Stimulated activated CD4-positive, alpha-beta T cell treated with anti-CD3 and anti-CD28 coated beads, TNF-alpha, amount 100 ng/mL, for 48 hours (primary cell): ENCODE measurements at regions not wholly inside any gene's neighbourhood (a gene's known extent, or its start where the extent isn't known, plus 50 kb on each side); places are given as distances from the start of the nearest gene placed in this dataset.

ENCODE experiments used
- DNase-seq, 3 donors: peaks; one replicate each; pipeline ENCODE4 v3.0.0-alpha.2; 2020; ENCODE audit warnings: low read depth in 3 of 3

- DNase-seq = no peak
Measured at GRCh38 chr5:8907168-8907868, 638.6 kb downstream of the SEMA5A start.

GRCh38 chr5:8908055-8908683, 637.7 kb downstream of the SEMA5A start:
- peak in 1 of 3 donors; percentile 1 for DNase-seq

DNA sequence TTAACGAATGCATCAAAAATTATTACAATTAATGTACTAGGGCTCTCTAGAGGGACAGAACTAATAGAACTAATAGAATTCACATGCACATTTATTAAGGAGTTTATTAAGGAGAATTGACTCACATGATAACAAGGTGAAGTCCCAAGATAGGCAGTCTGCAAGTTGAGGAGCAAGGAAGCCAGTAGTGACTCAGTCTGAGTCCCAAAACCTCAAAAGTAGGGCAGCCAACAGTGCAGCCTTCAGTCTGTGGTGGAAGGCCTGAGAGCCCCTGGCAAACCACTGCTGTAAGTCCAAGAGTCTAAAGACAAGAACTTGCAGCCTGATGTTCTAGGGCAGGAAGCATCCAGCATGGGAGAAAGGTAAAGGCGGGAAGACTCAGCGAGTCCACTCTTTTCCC, 633.8 kb downstream of the SEMA5A start:
- no peak for DNase-seq

GRCh38 chr5:8913522-8913921, 632.4 kb downstream of the SEMA5A start:
- no peak for DNase-seq

DNA sequence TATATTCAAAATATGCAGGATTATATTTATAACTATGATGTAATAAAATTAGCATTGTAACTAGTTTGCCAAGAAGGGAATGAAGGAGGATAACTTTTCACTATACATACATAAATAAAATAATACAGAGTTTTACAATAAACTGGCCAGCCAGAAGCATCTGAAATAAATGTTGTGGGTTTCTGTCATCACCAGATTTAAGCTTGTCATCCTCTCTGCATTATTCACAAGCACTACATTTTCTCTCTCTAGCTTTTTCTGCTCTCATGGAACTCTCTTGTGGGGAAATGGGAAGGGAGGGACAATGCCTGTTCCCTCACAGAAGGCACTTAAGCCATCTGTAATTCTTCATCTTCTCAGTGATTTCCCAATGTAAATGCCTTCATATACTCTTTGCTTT, 626.8 kb downstream of the SEMA5A start:
- no peak for DNase-seq

- no peak for DNase-seq
Measured at GRCh38 chr5:8923526-8923925, 622.3 kb downstream of the SEMA5A start.

GRCh38 chr5:8924054-8924793, 621.7 kb downstream of the SEMA5A start:
- no peak for DNase-seq

DNA sequence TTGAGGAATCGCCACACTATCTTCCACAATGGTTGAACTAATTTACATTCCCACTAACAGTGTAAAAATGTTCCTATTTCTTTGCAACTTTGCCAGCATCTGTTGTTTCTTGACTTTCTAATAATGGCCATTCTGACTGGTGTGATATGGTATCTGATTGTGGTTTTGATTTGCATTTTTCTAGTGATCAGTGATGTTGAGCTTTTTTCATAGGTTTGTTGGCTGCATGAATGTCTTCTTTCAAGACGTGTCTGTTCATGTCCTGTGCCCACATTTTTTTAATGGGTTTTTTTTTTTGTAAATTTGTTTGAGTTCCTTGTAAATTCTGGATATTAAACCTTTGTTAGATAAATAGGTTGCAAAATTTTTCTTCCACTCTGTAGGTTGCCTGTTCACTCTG, 615.9 kb downstream of the SEMA5A start:
- DNase-seq = no peak

DNA sequence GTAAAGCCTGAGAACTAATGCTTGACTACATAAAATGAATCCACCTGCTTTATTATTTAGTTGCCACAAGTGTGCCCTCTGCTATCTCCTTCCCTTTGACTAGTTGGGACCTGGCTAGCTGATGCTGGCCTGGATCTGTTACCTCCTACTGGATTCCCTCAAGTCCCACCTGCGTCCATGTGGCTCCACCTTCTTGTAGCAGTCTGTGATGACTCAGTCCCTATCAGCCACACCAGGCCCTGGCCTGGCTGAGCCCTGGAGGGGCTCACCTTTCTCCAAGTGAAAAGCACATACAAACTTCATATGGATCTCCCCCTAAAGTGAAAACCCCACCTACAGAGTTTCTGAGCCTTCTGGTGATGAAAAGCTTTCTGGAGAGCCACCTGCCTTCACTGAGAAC, 611.4 kb downstream of the SEMA5A start:
- DNase-seq = no peak

GRCh38 chr5:8940934-8941333, 604.9 kb downstream of the SEMA5A start:
- DNase-seq = no peak

- DNase-seq = no peak
Measured at GRCh38 chr5:8943301-8943700, 602.6 kb downstream of the SEMA5A start.

DNA sequence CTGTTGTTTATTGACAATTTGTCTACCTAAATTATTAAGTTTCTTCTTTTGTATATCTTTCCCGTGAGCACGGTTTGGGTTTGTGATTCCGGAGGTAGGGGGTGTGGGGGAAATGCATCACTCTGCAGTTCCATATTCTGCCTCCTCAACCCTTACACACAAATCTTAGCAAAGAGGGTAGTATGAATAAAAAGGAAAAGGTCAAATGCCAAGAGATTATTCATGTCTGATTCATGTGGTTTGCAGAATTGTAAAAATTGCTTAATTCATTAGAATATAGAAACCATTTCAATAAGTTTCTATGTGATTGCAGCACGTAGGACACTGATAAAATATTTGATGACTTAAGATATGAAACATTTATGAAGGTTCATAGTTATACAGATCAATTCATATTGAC, 601.9 kb downstream of the SEMA5A start:
- DNase-seq = no peak

DNA sequence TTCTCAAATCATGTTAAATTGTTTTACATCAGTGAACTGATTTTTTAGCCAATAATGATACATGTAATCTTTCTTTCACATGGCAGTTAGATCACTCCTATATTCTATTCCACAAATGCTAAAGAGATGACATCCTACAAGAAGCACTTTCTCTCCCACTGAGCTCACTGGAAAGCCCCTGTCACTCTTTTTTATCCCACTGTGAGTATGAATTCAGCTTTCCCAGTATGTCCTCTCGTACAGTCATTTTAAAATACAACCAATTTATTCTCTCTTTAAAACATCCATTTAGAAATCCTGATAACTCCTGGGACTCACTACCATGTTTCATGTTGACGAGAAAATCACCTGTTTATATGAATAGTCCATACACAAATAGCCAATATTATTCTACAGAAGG, 599.9 kb downstream of the SEMA5A start:
- DNase-seq = no peak

DNA sequence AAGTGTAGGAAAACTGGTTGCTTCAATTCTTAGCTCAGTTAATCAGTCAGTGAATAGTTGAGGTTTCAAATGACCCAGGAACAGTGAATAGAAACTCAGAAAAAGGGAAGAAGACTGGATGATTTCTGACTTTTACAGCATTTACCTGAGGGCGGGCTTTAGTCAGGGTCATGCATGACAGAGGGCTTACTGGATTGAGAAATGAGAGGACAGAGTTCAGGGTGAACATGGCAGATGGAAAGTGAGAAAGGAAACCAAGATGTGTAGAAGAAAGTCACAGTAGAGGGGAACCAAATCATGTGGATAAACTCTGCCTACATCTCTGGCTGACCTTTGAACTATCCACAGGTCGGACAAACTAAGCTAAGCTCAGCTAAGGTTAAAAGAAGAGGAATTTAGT, 596.0 kb downstream of the SEMA5A start:
- DNase-seq = no peak

DNA sequence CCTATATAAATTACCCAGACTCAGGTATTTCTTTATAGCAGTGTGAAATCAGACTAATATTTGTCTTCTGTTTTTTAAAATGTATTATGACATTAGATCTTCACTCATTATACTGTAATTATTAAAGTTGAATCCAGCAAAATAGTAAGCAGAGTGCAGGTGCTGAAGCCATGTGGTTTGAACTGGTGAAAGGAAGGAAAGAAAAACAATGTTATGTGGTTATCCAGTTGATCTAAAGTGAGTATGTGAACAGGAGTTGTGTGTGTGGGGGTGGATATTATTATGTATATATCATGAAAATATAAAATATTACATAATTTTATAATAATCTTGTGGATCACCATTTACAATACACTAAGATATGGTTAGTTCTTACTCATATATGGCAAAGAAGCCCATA, 593.7 kb downstream of the SEMA5A start:
- no peak for DNase-seq

DNA sequence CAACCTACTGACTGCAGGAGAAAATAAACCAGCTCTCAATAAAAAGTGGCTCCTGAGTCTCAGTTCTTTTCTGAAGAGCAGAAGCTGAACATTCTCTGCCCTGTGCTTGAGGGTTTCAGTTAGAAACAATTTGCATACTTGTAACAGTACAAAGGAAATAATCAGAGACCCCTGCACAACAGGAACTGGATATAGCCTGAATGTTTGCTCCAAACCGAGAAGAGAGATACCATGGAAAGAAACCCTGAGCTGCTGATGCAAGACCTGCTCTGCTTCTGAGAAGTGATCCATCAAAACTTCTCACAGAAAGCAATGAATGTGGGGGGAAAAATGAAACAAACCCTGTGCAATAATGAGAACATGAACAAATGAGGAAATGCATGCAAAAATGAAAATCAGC, 592.9 kb downstream of the SEMA5A start:
- DNase-seq = no peak

GRCh38 chr5:8953911-8954438, 591.9 kb downstream of the SEMA5A start:
- no peak for DNase-seq

GRCh38 chr5:8954801-8955200, 591.1 kb downstream of the SEMA5A start:
- DNase-seq = no peak

- no peak for DNase-seq
Measured at GRCh38 chr5:8956659-8957058, 589.2 kb downstream of the SEMA5A start.

DNA sequence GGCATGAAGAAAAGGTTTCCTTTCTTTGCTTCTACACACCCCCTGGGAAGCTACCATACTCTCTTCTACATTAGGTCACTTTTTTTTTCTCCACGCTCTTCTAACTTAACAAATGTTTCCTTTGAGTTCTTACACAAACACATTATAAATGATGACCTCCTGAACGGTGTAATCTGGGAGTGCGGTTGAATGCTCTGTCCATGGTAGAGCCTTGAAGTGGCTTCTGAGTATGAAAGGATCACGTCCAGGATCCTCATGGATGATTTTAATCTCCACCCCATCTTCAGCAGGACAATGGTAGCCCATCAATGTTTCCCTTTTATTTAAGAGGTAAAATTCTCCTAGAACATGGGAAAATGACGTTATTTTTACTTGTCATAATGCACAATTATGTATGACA, 587.3 kb downstream of the SEMA5A start:
- DNase-seq = no peak

- no peak for DNase-seq
Measured at GRCh38 chr5:8961219-8961618, 584.7 kb downstream of the SEMA5A start.

- no peak for DNase-seq
Measured at GRCh38 chr5:8961956-8962355, 583.9 kb downstream of the SEMA5A start.

- no peak for DNase-seq
Measured at GRCh38 chr5:8981016-8981415, 564.9 kb downstream of the SEMA5A start.
